GM23338 (cell line): ENCODE measurements at regions not wholly inside any gene's neighbourhood (a gene's known extent, or its start where the extent isn't known, plus 50 kb on each side); places are given as distances from the start of the nearest gene placed in this dataset.

ENCODE experiments used
- ATAC-seq: fragments of 200-7000 bp; cut with Tn5 transposase; 3 replicates; pipeline ENCODE4 v1.9.1; 2020
- DNase-seq: peaks from one replicate; pipeline ENCODE4 v3.0.0-alpha.2; 2015; ENCODE audit warnings: low spot score
- H2AFZ ChIP-seq: fragments of 200-600 bp; sonication (generic); 2 replicates; pipeline ENCODE4 v1.8.0; 2016; ENCODE audit warnings: antibody characterized with exemption, mild to moderate bottlenecking, moderate library complexity
- H3F3A ChIP-seq: fragments of 200-600 bp; sonication (generic); replicated peaks from 2 replicates; pipeline ENCODE4 v1.8.0; 2017; ENCODE audit warnings: antibody characterized with exemption, mixed run types, low read depth
- H3K27ac ChIP-seq: fragments of 200-600 bp; sonication (generic); 2 replicates; pipeline ENCODE4 v1.6.1; 2016; ENCODE audit warnings: low read depth
- H3K27me3 ChIP-seq: fragments of 200-600 bp; sonication (generic); 2 replicates; pipeline ENCODE4 v1.8.0; 2016; ENCODE audit warnings: mild to moderate bottlenecking, mixed run types, moderate library complexity; ENCODE audit not compliant: insufficient read depth
- H3K36me3 ChIP-seq: fragments of 200-600 bp; sonication (generic); 2 replicates; pipeline ENCODE4 v1.8.0; 2016; ENCODE audit warnings: mild to moderate bottlenecking; ENCODE audit not compliant: insufficient read depth
- H3K4me1 ChIP-seq: fragments of 200-600 bp; sonication (generic); 2 replicates; pipeline ENCODE4 v1.8.0; 2016; ENCODE audit warnings: mild to moderate bottlenecking, moderate library complexity; ENCODE audit not compliant: insufficient read depth
- H3K4me2 ChIP-seq: fragments of 200-600 bp; sonication (generic); 2 replicates; pipeline ENCODE4 v1.7.1; 2017; ENCODE audit warnings: mixed run types
- H3K4me3 ChIP-seq: fragments of 200-600 bp; sonication (generic); 2 replicates; pipeline ENCODE4 v1.6.1; 2016; ENCODE audit warnings: mixed run types
- H3K79me2 ChIP-seq: fragments of 200-600 bp; sonication (generic); replicated peaks from 2 replicates; pipeline ENCODE4 v1.8.0; 2017; ENCODE audit warnings: mild to moderate bottlenecking; ENCODE audit not compliant: insufficient read depth
- H3K9me2 ChIP-seq: fragments of 200-600 bp; sonication (generic); 2 replicates; pipeline ENCODE4 v1.8.0; 2017; ENCODE audit not compliant: insufficient read depth
- H4K20me1 ChIP-seq: fragments of 200-600 bp; sonication (generic); replicated peaks from 2 replicates; pipeline ENCODE4 v1.8.0; 2017; ENCODE audit warnings: mild to moderate bottlenecking; ENCODE audit not compliant: insufficient read depth
- H3K27ac Mint-ChIP-seq: 2 replicates; pipeline ENCODE4 v1.8.0; 2020; ENCODE audit warnings: inconsistent platforms, mild to moderate bottlenecking, moderate library complexity, mixed read lengths
- H3K27me3 Mint-ChIP-seq: 3 replicates; pipeline ENCODE4 v1.8.0; 2022; ENCODE audit warnings: low read depth, mild to moderate bottlenecking, moderate library complexity, mixed read lengths, inconsistent platforms; ENCODE audit not compliant: insufficient read depth, poor library complexity
- H3K36me3 Mint-ChIP-seq: 3 replicates; pipeline ENCODE4 v1.8.0; 2021; ENCODE audit warnings: low read depth, mild to moderate bottlenecking, inconsistent platforms, moderate library complexity, mixed read lengths
- H3K4me1 Mint-ChIP-seq: 3 replicates; pipeline ENCODE4 v1.8.0; 2020; ENCODE audit warnings: mild to moderate bottlenecking, inconsistent platforms, mixed read lengths
- H3K4me3 Mint-ChIP-seq: 3 replicates; pipeline ENCODE4 v1.8.0; 2021; ENCODE audit warnings: moderate library complexity, mild to moderate bottlenecking, inconsistent platforms, mixed read lengths
- H3K9me3 Mint-ChIP-seq: 3 replicates; pipeline ENCODE4 v1.8.0; 2020; ENCODE audit warnings: moderate library complexity, mild to moderate bottlenecking, inconsistent platforms, mixed read lengths
- CREB1 ChIP-seq: fragments of 250-450 bp; sonication (Bioruptor Pico); IDR thresholded peaks from 2 replicates; pipeline ENCODE4 v1.5.0; 2020; ENCODE audit warnings: low read depth, mild to moderate bottlenecking, moderate library complexity
- EZH2 ChIP-seq: fragments of 200-600 bp; sonication (generic); IDR thresholded peaks from one replicate; pipeline ENCODE4 v1.8.0; 2017; ENCODE audit warnings: antibody characterized with exemption, mild to moderate bottlenecking, low read depth; ENCODE audit not compliant: unreplicated experiment
- EZH2phosphoT487 ChIP-seq: fragments of 200-600 bp; sonication (generic); IDR thresholded peaks from one replicate; pipeline ENCODE4 v1.8.1; 2018; ENCODE audit warnings: antibody characterized with exemption; ENCODE audit not compliant: unreplicated experiment
- NANOG ChIP-seq: IDR thresholded peaks from 2 replicates; pipeline ENCODE4 v1.6.1; 2016; ENCODE audit warnings: antibody characterized with exemption, borderline replicate concordance
- POLR2AphosphoS5 ChIP-seq: IDR thresholded peaks from 2 replicates; pipeline ENCODE4 v1.6.1; 2016; ENCODE audit warnings: antibody characterized with exemption, low read depth
- ZNF114 ChIP-seq: fragments of 250-450 bp; sonication (Bioruptor Pico); IDR thresholded peaks from 2 replicates; pipeline ENCODE4 v1.5.0; 2020; ENCODE audit warnings: mild to moderate bottlenecking, moderate library complexity
- TF ChIP-seq, protein P1 (sequence below): IDR thresholded peaks from one replicate; pipeline ENCODE4 v1.6.1; 2018; ENCODE audit warnings: antibody characterized with exemption; ENCODE audit not compliant: unreplicated experiment
- TF ChIP-seq, protein P2 (sequence below): IDR thresholded peaks from 2 replicates; pipeline ENCODE4 v1.6.1; 2016; ENCODE audit warnings: antibody characterized with exemption

DNA sequence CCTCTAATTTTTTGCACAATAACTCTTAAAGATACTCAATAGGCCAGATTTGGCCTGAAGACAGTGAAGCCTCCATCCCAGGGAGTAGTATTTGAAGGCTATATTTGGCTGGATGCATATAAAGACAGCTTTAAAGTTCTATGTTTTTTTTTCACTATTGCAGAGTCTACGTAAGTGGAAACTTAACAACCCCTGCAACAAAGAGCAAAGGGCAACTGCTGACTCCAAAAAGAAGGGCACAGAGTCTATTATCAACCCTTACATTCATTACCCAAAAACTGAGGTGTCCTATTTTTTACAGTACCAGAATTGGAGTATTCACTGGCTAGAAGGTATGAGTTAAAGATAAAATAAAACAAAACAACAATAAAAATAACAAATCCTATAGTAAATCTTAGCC is 329.8 kb upstream of the PKN2 start:
- Histone ChIP-seq H2AFZ (no peak overlapping the region), H3K27me3 (no peaks in the 10 kb centered on the region), H3K4me1 (no peaks in the 10 kb centered on the region), H3K4me2 (no peak overlapping the region), H3K27ac (no peak overlapping the region), H3K9me2 (no peaks in the 10 kb centered on the region), H3F3A (no peaks in the 10 kb centered on the region), H3K79me2 (no peaks in the 10 kb centered on the region), H3K4me3 (no peak overlapping the region), H4K20me1 (no peaks in the 10 kb centered on the region), H3K36me3 (no peaks in the 10 kb centered on the region)
- H3K4me3 Mint-ChIP-seq = no peak overlapping the region
- H3K27ac Mint-ChIP-seq = no peak overlapping the region
- no peaks in the 10 kb centered on the region for H3K9me3 Mint-ChIP-seq
- no peaks in the 10 kb centered on the region for H3K27me3 Mint-ChIP-seq
- no peak for ATAC-seq
- H3K36me3 Mint-ChIP-seq = no peaks in the 10 kb centered on the region
- DNase-seq = no peak
- TF ChIP-seq ZNF114 (no peak), POLR2AphosphoS5 (no peak)
- H3K4me1 Mint-ChIP-seq = no peaks in the 10 kb centered on the region

DNA sequence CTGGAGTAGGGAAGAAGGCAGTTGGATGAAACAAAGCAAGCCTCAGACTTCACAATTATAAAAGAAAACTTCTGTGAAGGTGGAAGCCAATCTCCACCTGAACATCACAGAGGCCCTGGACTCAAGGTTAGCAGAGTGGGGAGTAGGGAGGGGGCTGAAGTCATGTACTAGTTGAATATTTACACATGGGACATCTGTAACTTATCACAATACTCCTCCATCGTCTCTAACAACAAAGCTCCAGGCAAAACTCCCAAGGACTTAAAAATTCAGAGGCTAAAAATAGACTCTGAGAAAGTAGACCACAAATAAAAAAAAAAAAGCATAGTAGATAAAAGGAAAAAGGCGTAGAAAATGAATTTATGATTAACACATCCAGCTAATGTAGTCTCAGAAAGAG is 326.3 kb upstream of the PKN2 start:
- H4K20me1 ChIP-seq = no peaks in the 10 kb centered on the region
- no peak overlapping the region for H2AFZ ChIP-seq
- Mint-ChIP-seq H3K9me3 (no peaks in the 10 kb centered on the region), H3K27ac (no peak overlapping the region), H3K36me3 (no peaks in the 10 kb centered on the region), H3K27me3 (no peaks in the 10 kb centered on the region), H3K4me1 (no peaks in the 10 kb centered on the region), H3K4me3 (no peak overlapping the region)
- H3K27me3 ChIP-seq = no peaks in the 10 kb centered on the region
- TF ChIP-seq NANOG = no peak
- TF ChIP-seq EZH2phosphoT487 = no peak
- TF ChIP-seq, protein P1, sequence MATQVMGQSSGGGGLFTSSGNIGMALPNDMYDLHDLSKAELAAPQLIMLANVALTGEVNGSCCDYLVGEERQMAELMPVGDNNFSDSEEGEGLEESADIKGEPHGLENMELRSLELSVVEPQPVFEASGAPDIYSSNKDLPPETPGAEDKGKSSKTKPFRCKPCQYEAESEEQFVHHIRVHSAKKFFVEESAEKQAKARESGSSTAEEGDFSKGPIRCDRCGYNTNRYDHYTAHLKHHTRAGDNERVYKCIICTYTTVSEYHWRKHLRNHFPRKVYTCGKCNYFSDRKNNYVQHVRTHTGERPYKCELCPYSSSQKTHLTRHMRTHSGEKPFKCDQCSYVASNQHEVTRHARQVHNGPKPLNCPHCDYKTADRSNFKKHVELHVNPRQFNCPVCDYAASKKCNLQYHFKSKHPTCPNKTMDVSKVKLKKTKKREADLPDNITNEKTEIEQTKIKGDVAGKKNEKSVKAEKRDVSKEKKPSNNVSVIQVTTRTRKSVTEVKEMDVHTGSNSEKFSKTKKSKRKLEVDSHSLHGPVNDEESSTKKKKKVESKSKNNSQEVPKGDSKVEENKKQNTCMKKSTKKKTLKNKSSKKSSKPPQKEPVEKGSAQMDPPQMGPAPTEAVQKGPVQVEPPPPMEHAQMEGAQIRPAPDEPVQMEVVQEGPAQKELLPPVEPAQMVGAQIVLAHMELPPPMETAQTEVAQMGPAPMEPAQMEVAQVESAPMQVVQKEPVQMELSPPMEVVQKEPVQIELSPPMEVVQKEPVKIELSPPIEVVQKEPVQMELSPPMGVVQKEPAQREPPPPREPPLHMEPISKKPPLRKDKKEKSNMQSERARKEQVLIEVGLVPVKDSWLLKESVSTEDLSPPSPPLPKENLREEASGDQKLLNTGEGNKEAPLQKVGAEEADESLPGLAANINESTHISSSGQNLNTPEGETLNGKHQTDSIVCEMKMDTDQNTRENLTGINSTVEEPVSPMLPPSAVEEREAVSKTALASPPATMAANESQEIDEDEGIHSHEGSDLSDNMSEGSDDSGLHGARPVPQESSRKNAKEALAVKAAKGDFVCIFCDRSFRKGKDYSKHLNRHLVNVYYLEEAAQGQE = no peak
- no peak for TF ChIP-seq CREB1 (CRISPR knock-in tag)
- TF ChIP-seq EZH2 = no peak
- TF ChIP-seq POLR2AphosphoS5 = no peak
- H3K36me3 ChIP-seq = no peaks in the 10 kb centered on the region
- no peak overlapping the region for H3K4me2 ChIP-seq
- DNase-seq (no peak), ATAC-seq (no peak)
- no peak overlapping the region for H3K27ac ChIP-seq
- H3F3A ChIP-seq = no peaks in the 10 kb centered on the region
- no peaks in the 10 kb centered on the region for H3K9me2 ChIP-seq
- H3K4me3 ChIP-seq = no peak overlapping the region
- no peaks in the 10 kb centered on the region for H3K4me1 ChIP-seq
- no peaks in the 10 kb centered on the region for H3K79me2 ChIP-seq

DNA sequence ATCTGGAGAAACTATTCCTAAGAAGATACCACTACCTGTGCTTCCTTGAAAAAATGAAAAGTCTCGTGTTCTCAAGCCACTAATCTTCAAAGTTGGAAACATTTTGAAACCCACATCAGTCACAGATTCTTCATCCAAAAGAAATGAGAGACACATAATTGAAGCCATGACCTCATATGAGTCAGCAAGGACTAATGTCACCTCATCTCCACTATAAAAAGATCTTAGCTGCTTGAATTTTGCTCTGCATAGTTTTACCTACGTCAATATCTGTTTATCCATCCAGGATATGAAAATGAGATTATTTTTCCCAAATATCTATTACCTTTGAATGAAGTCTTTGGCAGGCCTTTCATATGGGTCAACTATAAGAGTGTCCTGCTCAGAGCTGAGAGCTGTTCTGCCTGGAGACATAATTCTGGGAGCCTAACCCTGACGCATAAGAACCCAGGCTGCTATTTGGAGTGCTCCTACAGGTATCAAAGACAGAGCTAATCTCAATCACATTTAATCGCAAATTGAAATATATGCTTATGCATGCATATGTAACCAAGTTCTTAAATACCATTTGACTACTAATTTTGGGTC is 312.5 kb upstream of the PKN2 start:
- Mint-ChIP-seq H3K27me3 (no peaks in the 10 kb centered on the region), H3K9me3 (no peaks in the 10 kb centered on the region), H3K4me3 (no peak overlapping the region), H3K4me1 (0 out of 3 replicates have a peak, but pooled peaks cover 2% of the 10 kb centered on the region), H3K27ac (peak overlapping the region; percentile 23; the same call in 1 of the 2 replicates), H3K36me3 (no peaks in the 10 kb centered on the region)
- ATAC-seq = no peak
- H3K79me2 ChIP-seq = no peaks in the 10 kb centered on the region
- H3K27me3 ChIP-seq = no peaks in the 10 kb centered on the region
- no peaks in the 10 kb centered on the region for H4K20me1 ChIP-seq
- no peaks in the 10 kb centered on the region for H3K4me1 ChIP-seq
- no peaks in the 10 kb centered on the region for H3F3A ChIP-seq
- no peaks in the 10 kb centered on the region for H3K36me3 ChIP-seq
- no peak overlapping the region for H2AFZ ChIP-seq
- no peak for DNase-seq
- no peaks in the 10 kb centered on the region for H3K9me2 ChIP-seq
- no peak overlapping the region for H3K4me2 ChIP-seq
- H3K27ac ChIP-seq = no peak overlapping the region
- no peak overlapping the region for H3K4me3 ChIP-seq
- TF ChIP-seq NANOG (no peak), EZH2phosphoT487 (no peak), CREB1 (CRISPR knock-in tag) (no peak)
- TF ChIP-seq, protein P2, sequence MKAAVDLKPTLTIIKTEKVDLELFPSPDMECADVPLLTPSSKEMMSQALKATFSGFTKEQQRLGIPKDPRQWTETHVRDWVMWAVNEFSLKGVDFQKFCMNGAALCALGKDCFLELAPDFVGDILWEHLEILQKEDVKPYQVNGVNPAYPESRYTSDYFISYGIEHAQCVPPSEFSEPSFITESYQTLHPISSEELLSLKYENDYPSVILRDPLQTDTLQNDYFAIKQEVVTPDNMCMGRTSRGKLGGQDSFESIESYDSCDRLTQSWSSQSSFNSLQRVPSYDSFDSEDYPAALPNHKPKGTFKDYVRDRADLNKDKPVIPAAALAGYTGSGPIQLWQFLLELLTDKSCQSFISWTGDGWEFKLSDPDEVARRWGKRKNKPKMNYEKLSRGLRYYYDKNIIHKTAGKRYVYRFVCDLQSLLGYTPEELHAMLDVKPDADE = no peak
